Kidney tubule cell (primary cell): ENCODE measurements at regions not wholly inside any gene's neighbourhood (a gene's known extent, or its start where the extent isn't known, plus 50 kb on each side); places are given as distances from the start of the nearest gene placed in this dataset.
A peak's percentile ranks its signal among the peaks of the same experiment; 100 is the strongest.

Experiments
- DNase-seq: peaks from one replicate; pipeline ENCODE4 v3.0.0-alpha.2; 2018; ENCODE audit warnings: low spot score

DNA sequence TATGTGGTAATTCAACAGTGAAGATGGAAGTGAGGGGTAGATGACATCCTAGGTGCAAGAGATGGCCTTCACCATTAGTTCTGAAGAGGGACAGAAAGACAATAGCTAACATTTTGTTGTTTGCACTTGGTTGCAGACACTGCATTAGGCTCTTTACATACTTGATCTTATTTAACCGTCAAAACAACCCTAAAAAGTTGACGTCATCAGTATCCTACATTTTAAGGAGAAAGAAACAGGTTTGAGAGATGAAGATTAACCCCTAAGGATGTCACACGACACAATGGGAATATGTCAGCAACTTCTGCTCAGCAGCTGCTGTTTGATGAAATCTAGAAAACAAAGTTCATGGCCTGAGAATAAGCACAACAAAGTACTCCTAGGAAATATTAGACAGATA, 72.6 kb upstream of the MC3R start:
- no peak for DNase-seq

DNA sequence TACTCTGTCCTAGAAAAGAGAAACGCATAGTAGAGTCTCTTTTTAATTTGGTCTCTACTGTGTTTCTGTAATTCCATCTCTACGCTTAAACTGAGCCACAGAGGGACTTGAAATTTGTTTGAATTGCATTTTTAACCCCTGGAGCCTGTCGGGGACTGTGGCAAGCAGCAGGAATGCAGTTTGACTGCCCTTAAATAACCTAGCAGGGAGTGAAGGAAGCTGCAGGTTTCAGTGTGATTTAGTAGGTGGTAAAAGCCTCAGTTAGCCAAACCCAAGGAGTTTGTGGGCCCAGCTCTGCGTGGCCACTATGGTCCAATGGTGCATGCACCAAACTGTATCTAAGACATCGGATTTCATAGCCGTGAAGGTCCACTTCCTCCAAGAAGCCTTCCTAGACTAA, 70.3 kb upstream of the MC3R start:
- no peak for DNase-seq

DNA sequence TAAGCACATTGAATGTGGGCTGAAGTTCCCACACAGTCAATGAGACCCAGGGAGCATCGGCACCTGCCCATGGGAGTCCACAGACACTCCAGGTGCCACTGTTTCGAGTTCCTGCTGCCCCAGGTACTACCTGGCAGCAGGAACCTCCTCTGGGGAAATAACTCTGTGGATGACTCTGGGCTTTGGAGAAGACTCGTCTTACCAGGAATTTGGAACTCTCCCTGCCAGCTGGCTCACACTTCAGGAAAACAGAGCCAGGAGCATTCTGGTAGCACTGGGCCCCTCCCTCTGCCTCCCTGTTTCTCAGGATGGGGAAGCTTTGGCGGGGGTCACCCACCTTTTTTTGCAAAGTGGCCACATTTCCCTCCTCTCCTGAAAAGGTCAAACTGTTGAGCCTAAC, 69.5 kb upstream of the MC3R start:
- no peak for DNase-seq

DNA sequence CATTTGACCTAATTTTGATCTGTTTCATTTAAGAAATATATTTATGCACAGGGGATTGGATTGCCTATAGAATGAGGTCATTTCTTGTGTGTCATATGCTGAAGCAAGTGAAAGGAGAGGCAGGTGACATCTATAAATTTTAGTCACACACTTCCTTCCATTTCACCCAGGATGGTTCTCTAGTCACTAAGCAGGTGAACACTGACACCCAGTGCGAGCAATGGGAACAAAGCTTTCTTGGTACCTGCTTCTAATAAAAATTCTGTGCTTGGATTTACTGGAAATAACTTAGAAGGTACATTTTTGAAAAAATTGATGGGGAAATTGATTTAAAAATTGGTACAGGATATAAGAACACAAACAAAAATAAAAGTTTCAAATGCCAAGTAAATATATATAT, 66.9 kb upstream of the MC3R start:
- peak; percentile 27 for DNase-seq

DNA sequence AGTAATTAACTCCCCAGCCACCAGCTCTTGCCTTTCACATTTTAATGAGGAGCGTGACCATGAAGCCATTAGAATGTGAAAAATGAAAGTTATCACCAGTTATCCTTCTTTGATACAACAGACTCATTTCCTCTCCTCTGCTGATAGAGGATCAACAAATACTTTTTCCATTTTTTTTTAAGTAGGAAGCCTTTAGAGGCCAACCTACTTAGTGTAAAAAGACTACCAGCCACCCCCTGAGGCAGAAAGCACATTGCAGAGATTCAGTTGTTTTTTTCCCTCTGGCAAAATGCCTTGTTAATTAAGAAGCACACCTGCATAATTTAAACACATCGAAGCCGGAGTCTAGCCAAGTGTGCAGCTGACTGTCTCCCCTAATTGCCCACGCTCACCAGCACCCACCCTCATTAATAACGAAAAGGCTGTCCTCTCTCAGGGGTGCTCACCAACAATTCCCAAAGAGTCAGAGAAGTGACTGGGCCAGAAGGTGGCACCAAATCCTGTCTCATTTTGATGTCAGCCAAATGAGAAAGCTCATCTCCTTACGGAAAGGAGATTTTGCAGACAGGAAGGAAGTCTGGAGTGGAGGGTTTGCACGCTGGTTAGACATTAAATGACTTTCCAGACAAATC, 60.9 kb upstream of the MC3R start:
- peak; percentile 38 for DNase-seq

DNA sequence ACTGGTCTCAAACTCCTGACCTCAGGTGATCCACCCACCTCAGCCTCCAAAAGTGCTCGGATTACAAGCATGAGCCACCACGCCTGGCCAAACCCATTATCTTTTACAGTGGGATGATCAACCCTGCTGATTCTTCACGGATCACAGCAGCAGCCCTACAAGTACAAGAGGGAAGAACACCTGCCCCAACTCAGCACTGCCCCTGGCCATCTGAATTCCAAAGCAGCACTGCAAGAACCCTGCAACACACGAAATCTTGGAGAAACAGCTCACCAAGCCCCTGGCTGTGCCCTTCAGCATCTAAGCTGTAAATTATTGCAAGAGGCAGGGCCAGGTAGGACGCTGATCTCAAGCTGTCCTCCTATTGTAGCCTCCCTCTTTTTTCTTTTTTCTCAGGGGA, 54.5 kb upstream of the MC3R start:
- no peak for DNase-seq

DNA sequence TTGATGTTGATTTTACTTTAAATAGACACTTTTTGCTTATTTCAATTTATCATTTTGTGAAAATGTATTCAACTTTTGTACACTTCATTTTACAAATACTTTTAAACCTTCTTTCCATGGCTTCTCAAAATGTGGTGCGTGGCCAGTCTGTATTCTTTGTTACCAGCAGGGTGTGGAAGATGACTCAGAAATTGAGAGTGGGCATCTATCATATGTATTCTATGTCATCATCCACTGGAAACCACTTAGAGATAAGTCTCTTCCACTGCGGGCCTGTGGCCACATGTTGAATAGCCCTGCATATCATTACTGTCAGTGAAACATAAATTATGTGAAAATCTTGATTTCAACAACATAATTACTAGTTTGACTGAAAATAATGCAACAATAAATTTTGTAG, 52.6 kb upstream of the MC3R start:
- no peak for DNase-seq
